Duodenal mucosa (tissue), 2 donors: ENCODE measurements at regions not wholly inside any gene's neighbourhood (a gene's known extent, or its start where the extent isn't known, plus 50 kb on each side); places are given as distances from the start of the nearest gene placed in this dataset.

Experiments
- H3K27ac ChIP-seq: one replicate; pipeline ENCODE4 v1.7.0; 2013; ENCODE audit warnings: low read depth, low read length
- H3K27me3 ChIP-seq, 2 donors: one replicate each; pipeline ENCODE4 v1.7.0; 2013; ENCODE audit warnings: low read length in 2 of 2, control low read depth in 1 of 2; ENCODE audit not compliant: insufficient read depth in 2 of 2, control insufficient read depth in 1 of 2
- H3K36me3 ChIP-seq, 2 donors: one replicate each; pipeline ENCODE4 v1.7.0; 2013; ENCODE audit warnings: low read length in 2 of 2, control low read depth in 1 of 2; ENCODE audit not compliant: insufficient read depth in 2 of 2, control insufficient read depth in 1 of 2
- H3K4me1 ChIP-seq, 2 donors: one replicate each; pipeline ENCODE4 v1.7.0; 2013; ENCODE audit warnings: low read length in 2 of 2, control low read depth in 1 of 2; ENCODE audit not compliant: insufficient read depth in 2 of 2, control insufficient read depth in 1 of 2
- H3K4me3 ChIP-seq, 2 donors: one replicate each; pipeline ENCODE4 v1.7.0; 2013; ENCODE audit warnings: low read length in 2 of 2, low read depth in 1 of 2
- H3K9ac ChIP-seq, 2 donors: one replicate each; pipeline ENCODE4 v1.7.0; 2013; ENCODE audit warnings: low read length in 2 of 2, low read depth in 1 of 2
- H3K9me3 ChIP-seq, 2 donors: one replicate each; pipeline ENCODE4 v1.7.0; 2013; ENCODE audit warnings: low read length in 2 of 2, control low read depth in 1 of 2; ENCODE audit not compliant: control insufficient read depth in 1 of 2

- no peak overlapping the region for H3K27ac ChIP-seq
- peak overlapping the region in 1 of 2 donors; percentile 15 for H3K4me3 ChIP-seq
- no peak overlapping the region for H3K9ac ChIP-seq
- no peaks in the 10 kb centered on the region for H3K4me1 ChIP-seq
- peaks cover 27 to 35% of the 10 kb centered on the region in 2 donors for H3K27me3 ChIP-seq
- no peaks in the 10 kb centered on the region for H3K9me3 ChIP-seq
- H3K36me3 ChIP-seq = no peaks in the 10 kb centered on the region
Measured at GRCh38 chr1:65526049-65526556, 105.6 kb downstream of the LEPR start.

- Histone ChIP-seq H3K4me1 (no peaks in the 10 kb centered on the region), H3K27ac (no peak overlapping the region), H3K36me3 (no peaks in the 10 kb centered on the region), H3K27me3 (peaks cover 27 to 35% of the 10 kb centered on the region in 2 donors), H3K9me3 (no peaks in the 10 kb centered on the region), H3K9ac (no peak overlapping the region), H3K4me3 (no peak overlapping the region)
Measured at GRCh38 chr1:65527190-65527589, 106.7 kb downstream of the LEPR start.

- H3K36me3 ChIP-seq = no peaks in the 10 kb centered on the region
- H3K27me3 ChIP-seq = peaks cover 27 to 35% of the 10 kb centered on the region in 2 donors
- no peak overlapping the region for H3K4me3 ChIP-seq
- no peaks in the 10 kb centered on the region for H3K9me3 ChIP-seq
- H3K9ac ChIP-seq = no peak overlapping the region
- H3K4me1 ChIP-seq = no peaks in the 10 kb centered on the region
- no peak overlapping the region for H3K27ac ChIP-seq
Measured at GRCh38 chr1:65527707-65528503, 107.4 kb downstream of the LEPR start.

GRCh38 chr1:65531972-65532570 lies 111.6 kb downstream of the LEPR start:
- Histone ChIP-seq H3K27ac (no peak overlapping the region), H3K9me3 (no peaks in the 10 kb centered on the region), H3K4me1 (no peaks in the 10 kb centered on the region), H3K27me3 (peaks cover 7 to 8% of the 10 kb centered on the region in 2 donors), H3K36me3 (no peaks in the 10 kb centered on the region), H3K9ac (no peak overlapping the region), H3K4me3 (no peak overlapping the region)

- Histone ChIP-seq H3K9ac (no peak overlapping the region), H3K36me3 (no peaks in the 10 kb centered on the region), H3K9me3 (no peaks in the 10 kb centered on the region), H3K4me3 (no peak overlapping the region), H3K27me3 (no peaks in the 10 kb centered on the region), H3K4me1 (peaks cover 0 to 4% of the 10 kb centered on the region in 2 donors), H3K27ac (no peak overlapping the region)
Measured at GRCh38 chr1:65535981-65536380, 115.5 kb downstream of the LEPR start.

- H3K4me3 ChIP-seq = no peak overlapping the region
- peaks cover 0 to 4% of the 10 kb centered on the region in 2 donors for H3K4me1 ChIP-seq
- no peaks in the 10 kb centered on the region for H3K36me3 ChIP-seq
- H3K27me3 ChIP-seq = no peaks in the 10 kb centered on the region
- no peaks in the 10 kb centered on the region for H3K9me3 ChIP-seq
- no peak overlapping the region for H3K9ac ChIP-seq
- no peak overlapping the region for H3K27ac ChIP-seq
Measured at GRCh38 chr1:65538086-65538485, 117.6 kb downstream of the LEPR start.

GRCh38 chr1:65538664-65539063 lies 118.2 kb downstream of the LEPR start:
- no peak overlapping the region for H3K4me3 ChIP-seq
- peaks cover 0 to 4% of the 10 kb centered on the region in 2 donors for H3K4me1 ChIP-seq
- H3K27me3 ChIP-seq = no peaks in the 10 kb centered on the region
- H3K27ac ChIP-seq = no peak overlapping the region
- no peaks in the 10 kb centered on the region for H3K9me3 ChIP-seq
- no peak overlapping the region for H3K9ac ChIP-seq
- no peaks in the 10 kb centered on the region for H3K36me3 ChIP-seq

GRCh38 chr1:65539266-65540131 lies 119.0 kb downstream of the LEPR start:
- Histone ChIP-seq H3K27ac (no peak overlapping the region), H3K27me3 (no peaks in the 10 kb centered on the region), H3K9me3 (no peaks in the 10 kb centered on the region), H3K4me1 (peaks cover 0 to 4% of the 10 kb centered on the region in 2 donors), H3K9ac (no peak overlapping the region), H3K4me3 (no peak overlapping the region), H3K36me3 (no peaks in the 10 kb centered on the region)

- H3K27me3 ChIP-seq = no peaks in the 10 kb centered on the region
- no peaks in the 10 kb centered on the region for H3K36me3 ChIP-seq
- H3K9ac ChIP-seq = no peak overlapping the region
- H3K4me1 ChIP-seq = peaks cover 0 to 4% of the 10 kb centered on the region in 2 donors
- H3K4me3 ChIP-seq = no peak overlapping the region
- H3K9me3 ChIP-seq = no peaks in the 10 kb centered on the region
- H3K27ac ChIP-seq = no peak overlapping the region
Measured at GRCh38 chr1:65541161-65541560, 120.7 kb downstream of the LEPR start.

- Histone ChIP-seq H3K27ac (no peak overlapping the region), H3K36me3 (no peaks in the 10 kb centered on the region), H3K27me3 (no peaks in the 10 kb centered on the region), H3K4me3 (no peak overlapping the region), H3K4me1 (peaks cover 0 to 4% of the 10 kb centered on the region in 2 donors), H3K9ac (no peak overlapping the region), H3K9me3 (no peaks in the 10 kb centered on the region)
Measured at GRCh38 chr1:65541865-65542264, 121.4 kb downstream of the LEPR start.
